ENCODE measurements at regions not wholly inside any gene's neighbourhood (a gene's known extent, or its start where the extent isn't known, plus 50 kb on each side); places are given as distances from the start of the nearest gene placed in this dataset.

- TF ChIP-seq YY1 (IDR thresholded peaks at IDR 0.05; ENCODE audit: insufficient read depth, insufficient read length) (no peak), ZNF274 (IDR thresholded peaks at IDR 0.05; ENCODE audit: low read depth, low read length) (no peak)
Observed at GRCh38 chr21:26773058-26773457, 72.2 kb downstream of the ADAMTS1 start.

Data from NT2/D1 (cell line).